HG03039 (cell line): ENCODE measurements at regions not wholly inside any gene's neighbourhood (a gene's known extent, or its start where the extent isn't known, plus 50 kb on each side); places are given as distances from the start of the nearest gene placed in this dataset.

Source experiments
- ATAC-seq: cut with Tn5 transposase; IDR thresholded peaks from one replicate; pipeline ENCODE4 v1.9.1; 2021; ENCODE audit warnings: mild to moderate bottlenecking, moderate library complexity; ENCODE audit not compliant: unreplicated experiment

DNA sequence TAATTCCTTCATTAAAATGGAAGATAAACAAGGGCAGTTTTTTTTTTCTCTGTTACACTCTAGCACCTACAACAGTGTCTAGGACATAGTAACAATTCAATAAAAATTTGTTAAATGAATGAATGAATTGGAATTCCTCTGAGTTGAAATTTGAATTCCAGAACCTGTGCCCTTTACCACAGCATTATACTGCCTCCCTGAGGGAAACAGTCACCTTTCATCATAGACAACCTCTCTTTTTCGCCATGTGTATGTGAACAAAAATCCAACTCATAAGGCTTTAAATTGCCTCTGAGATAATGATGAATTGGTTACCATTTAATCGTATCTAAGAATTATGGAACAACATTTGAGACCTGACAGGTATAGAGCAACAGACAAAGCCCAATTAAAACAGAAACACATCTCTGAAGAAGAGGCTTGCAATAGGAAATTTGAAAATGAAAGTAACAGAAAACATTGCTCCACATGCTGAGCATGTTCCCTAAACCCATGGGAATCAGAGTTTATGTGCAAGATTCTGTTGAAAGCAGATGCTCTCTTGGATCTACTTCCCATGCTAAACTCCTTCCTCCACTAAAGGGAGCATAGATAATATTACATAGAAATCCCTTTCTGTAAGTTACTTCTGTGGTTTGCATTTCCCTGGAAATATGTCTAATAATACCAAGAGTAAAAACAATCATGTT is 657.8 kb downstream of the GALC start:
- no peak for ATAC-seq

DNA sequence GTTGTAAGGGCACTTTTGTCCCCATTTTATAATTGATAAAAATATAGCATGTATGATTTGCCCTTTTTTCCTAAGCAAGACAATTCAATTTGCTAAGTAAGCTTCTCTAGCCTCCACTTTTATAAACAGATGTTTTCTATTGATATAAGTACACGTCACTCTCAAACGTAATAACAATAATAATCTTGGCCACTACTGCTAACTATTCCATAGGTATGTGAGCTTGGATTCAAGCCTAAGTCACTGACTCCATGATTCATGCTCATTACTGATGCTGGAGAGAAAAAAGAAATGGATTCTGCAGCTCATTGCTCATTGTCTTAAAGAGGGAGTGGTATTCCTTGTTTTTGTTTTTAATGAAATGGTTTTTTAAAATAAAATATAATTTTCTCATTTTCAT is 661.0 kb downstream of the GALC start:
- ATAC-seq: no peak

GRCh38 chr14:87325741-87326140 is 667.2 kb downstream of the GALC start:
- no peak for ATAC-seq

- no peak for ATAC-seq
Measured at GRCh38 chr14:87323191-87323590, 669.8 kb downstream of the GALC start.

- no peak for ATAC-seq
Measured at GRCh38 chr14:87321548-87321947, 671.4 kb downstream of the GALC start.

GRCh38 chr14:87312894-87313205 is 680.1 kb downstream of the GALC start:
- ATAC-seq: no peak

DNA sequence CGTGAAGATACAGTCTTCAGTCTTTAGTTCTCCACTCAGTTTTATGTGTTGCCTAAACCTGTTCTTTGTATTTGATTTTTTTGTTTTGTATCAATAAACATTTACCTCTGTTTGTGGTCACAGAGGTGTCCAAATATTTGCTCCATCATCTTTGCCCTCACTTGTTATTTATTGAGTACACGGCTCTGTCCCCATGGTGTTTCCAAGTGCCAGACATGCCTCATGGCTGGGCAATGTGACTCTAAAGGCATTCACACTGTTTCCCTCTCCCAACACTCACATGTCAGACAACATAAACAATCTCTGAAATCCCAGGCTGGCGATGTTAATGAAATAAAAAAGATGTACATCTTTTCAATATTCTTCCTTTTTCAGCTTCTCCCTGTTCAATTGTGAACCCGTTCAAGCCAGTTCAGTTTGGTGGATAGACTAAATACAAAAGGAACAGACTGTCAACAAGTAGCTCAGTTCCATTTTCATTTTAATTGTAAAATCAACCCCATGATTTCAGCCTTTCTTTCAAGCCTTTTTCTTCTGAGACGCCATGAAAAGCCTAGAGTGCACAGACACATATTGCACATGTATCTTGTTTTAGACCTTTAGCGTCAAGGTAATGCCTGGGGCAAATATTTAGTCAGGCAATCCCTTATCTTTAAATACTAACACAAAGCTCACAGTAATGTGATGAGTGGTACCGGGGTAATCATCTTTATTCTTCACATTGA is 680.7 kb downstream of the GALC start:
- no peak for ATAC-seq

DNA sequence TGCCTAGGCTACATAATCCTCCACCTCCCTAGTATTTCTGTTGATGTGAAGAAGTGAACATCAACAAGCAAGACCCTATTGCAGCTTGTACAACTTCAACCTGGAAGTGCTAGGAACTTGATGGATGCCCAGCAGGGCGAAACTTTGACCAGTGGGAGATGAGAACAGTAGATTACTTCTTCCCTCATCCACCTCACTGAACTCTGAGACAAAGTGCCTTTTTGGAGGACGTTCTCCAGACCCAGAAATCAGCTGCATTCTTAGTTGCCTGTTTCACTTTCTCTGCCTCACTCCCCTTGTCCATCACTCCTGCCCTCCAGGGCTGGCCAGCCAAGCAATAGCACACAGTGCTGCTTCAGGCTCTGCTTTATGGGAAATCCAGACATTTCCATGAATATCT is 683.4 kb downstream of the GALC start:
- no peak for ATAC-seq

DNA sequence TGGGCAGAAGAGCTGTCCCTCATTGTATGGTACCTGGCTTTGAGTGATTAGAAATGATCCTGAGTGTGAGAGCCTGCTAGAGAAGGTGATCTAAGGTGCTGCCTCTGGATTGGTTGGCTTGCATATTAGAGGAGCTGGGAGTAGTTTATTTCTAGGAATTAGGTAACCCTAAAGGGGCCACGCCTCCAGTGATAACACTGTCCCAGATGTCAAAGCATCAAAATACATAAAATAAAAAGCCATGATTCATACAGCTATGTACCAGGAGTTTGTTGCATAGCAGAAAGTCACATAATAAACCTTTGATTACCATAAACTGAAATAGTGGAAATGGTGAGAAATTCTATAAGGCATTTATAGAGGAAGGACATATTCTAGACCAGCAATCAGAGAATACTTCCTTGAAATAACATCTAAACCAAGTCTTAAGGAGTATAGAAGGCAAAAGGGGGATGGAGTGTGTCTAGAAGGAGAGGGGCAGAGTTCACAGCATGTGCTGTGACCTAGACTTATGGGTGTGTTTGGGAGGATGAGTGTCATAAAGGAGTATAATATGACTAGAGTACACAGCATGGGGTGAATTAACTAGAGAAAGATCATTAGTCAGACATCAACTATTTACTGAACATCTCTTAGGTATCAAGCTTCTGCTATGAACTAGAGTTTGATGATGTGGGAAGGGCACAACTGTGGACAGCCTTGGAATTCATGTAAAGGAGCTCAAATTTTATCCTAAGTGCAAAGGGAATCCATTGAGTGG is 686.4 kb downstream of the GALC start:
- ATAC-seq: no peak

GRCh38 chr14:87305345-87305744 is 687.6 kb downstream of the GALC start:
- no peak for ATAC-seq

DNA sequence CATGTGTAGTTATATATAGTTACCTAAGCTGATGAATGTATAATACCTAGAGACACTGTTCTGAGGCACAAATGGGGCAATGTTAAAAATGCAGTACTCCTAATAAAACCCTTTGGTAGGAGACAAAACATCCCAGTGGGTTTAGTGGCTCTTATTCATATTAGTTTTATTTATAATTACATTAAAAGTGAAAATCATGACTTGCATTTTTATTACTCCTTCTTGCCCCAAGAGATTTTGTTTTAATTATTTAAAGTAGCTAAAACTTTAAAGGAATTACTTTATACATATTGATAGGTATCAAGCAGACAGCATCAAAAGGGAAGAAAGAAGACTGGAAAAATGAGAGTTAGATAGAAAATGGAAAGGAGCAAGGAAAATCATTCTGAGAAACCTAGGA is 688.6 kb downstream of the GALC start:
- ATAC-seq: no peak

DNA sequence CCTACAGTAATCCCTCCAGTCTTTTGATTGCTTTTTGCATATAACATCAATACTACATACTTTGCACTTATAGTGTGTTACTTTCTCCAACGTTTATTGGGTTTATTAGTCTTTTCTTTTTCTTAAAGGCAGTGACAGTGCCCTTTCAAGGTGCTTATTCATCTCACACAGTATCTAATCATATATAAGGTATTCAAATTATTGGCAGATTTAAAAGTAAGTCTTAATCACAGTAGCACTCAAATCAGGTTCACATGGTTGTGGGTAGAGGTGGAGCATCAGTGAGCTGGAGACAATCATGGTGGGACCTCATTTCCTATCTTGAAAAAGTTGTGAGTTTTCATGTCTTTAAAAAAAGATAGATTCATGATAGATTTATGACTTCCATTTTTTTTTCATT is 706.2 kb downstream of the GALC start:
- no peak for ATAC-seq

DNA sequence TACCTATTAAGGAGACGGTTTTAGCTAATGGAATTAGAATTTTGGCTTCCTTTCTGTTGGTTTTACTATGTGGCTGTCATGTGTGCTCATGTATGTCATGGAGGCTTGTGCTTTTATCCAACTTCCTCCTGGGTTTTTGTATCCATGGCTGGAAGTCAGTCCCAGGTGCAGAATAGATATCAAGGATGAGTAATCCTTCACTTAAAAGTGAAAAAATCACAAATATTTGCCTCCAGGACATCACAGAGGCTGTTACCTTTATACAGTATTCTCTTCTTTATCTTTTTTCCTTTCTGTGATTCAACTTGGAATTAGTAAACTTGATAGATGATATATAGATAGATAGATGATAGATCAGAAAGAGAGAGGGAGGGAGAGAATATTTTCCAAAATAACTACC is 706.8 kb downstream of the GALC start:
- no peak for ATAC-seq

DNA sequence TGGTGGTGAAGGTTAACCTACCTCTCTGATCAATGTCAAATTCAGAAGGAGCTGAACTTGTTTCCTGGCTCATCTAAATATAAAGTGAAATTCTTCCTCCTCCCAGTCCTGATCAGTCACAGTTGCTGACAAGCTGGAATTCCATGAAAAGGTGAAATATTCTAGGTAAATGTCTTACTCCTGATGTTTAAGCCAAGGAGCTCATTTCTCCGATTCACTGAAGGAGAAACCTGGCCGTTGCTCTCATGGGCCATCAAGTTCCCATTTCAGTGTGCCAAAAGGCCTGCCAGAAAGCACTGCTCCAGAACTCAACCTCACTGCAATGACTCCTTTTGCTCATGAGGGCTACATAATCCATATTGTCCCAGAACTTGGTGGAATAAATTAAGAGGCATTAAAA is 707.5 kb downstream of the GALC start:
- ATAC-seq: no peak

GRCh38 chr14:87283547-87283946 is 709.4 kb downstream of the GALC start:
- ATAC-seq: no peak

DNA sequence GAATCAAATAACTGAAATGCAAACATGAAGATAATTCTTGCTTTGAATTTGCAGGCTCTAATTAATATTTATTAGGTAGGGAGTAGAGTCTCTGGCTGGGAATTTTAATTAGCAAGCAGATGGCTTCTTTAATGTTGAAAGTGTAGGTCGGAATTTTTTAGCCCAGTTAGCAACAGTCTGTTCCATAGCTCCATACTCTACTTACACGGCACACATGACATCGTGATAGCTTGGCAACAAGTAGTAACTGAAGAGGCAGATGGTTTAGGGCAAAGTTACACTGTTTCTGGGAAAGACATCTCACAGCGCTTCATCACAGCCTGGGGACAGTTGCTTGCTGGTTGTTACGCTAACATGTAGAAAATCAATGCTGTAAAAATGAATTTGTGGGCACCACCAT is 710.7 kb downstream of the GALC start:
- ATAC-seq: no peak

DNA sequence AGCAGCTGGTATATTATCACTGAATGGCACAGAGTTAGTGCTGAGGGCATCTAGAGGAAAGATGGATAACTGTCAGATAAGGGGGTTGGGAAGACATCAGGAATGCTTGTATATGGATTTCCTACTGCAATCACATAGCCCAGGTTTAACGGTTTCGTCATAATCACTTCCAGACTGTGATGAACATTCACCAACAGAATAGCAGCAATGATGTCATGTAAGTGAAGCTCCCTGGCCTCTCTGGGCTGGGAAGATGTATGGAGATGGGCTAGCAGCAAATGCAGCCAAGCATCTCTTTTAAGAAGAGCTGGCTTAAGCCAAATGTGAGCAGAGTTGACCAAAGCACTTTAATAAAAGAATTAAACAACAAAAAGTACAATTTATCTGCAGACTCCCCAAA is 714.6 kb downstream of the GALC start:
- no peak for ATAC-seq

DNA sequence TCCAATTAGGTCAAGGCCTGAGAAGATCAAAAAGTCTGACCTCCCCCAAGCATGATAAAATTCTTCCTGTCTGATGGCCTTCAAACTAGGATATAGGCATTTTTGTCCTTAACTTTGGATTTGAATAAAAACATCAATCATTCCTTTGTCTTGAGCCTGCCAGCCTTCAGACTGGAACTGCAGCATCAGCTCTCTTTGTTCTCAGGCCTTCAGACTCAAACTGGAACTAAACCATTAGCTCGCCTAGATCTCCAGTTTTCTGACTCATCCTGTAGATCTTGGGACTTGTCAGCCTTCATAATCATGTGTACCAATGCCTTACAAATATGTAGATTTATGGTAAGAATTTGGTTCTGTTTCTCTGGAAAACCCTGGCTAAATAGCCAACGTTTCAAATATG is 721.7 kb downstream of the GALC start:
- no peak for ATAC-seq

- no peak for ATAC-seq
Measured at GRCh38 chr14:87268997-87269396, 724.0 kb downstream of the GALC start.

- ATAC-seq: no peak
Measured at GRCh38 chr14:87264796-87265195, 728.2 kb downstream of the GALC start.

DNA sequence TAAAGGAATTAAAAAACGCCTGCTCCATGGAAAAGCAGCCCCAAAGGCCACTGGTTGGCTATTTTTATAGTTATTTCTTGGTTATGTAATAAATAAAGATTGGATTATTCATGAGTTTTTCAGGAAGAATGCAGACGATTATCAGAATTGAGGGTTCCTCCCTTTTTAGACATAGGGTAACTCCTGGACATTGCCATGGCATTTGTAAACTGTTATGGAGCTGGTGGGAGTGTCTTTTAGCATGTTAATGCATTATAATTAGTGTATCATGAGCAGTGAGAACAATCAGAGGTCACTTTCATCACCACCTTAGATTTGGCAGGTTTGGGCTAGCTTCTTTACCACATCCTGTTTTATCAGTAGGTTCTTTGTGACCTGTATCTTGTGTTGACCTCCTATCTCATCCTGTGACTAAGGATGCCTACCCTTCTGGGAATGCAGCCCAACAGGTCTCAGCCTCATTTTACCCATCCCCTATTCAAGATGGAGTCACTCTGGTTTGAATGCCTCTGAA is 728.7 kb downstream of the GALC start:
- ATAC-seq: no peak

DNA sequence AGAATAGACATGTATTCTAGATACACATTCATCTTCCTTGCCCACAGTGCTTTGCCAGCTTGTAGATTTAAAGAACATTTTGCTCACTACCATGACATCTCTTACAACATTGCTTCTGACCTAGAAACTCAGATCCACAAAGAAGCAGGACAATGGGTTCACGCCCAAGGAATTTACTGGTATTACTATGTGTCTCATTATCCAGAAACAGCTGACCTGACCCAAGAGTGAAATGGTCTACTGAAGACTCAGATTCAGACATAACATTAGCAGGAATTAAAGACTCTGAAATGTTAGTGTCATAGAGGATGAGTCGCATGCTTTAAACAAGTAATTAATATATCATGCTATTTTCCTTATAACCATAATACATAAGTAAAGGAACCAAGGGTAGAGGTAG is 731.4 kb downstream of the GALC start:
- ATAC-seq: no peak
